OCI-LY1 (cell line): ENCODE measurements at regions not wholly inside any gene's neighbourhood (a gene's known extent, or its start where the extent isn't known, plus 50 kb on each side); places are given as distances from the start of the nearest gene placed in this dataset.

Source experiments
- H2AFZ ChIP-seq: fragments of 200-600 bp; sonication (generic), shearing (Covaris generic); 2 replicates; pipeline ENCODE4 v1.6.0; 2014; ENCODE audit warnings: antibody characterized with exemption, mild to moderate bottlenecking, low read length
- H3F3A ChIP-seq: fragments of 200-600 bp; sonication (generic), shearing (Covaris generic); 2 replicates; pipeline ENCODE4 v1.6.0; 2014; ENCODE audit warnings: mild to moderate bottlenecking, antibody characterized with exemption, low read length, moderate library complexity; ENCODE audit not compliant: insufficient read depth
- H3K27ac ChIP-seq: fragments of 200-600 bp; sonication (generic); 2 replicates; pipeline ENCODE4 v1.5.1; 2014; ENCODE audit warnings: low read length, mixed run types, mild to moderate bottlenecking, low read depth; ENCODE audit not compliant: poor library complexity, severe bottlenecking
- H3K27me3 ChIP-seq: fragments of 200-600 bp; sonication (generic); 2 replicates; pipeline ENCODE4 v1.6.0; 2014; ENCODE audit warnings: antibody characterized with exemption, mild to moderate bottlenecking, low read length, moderate library complexity; ENCODE audit not compliant: insufficient read depth
- H3K36me3 ChIP-seq: fragments of 200-600 bp; sonication (generic); 2 replicates; pipeline ENCODE4 v1.6.1; 2014; ENCODE audit warnings: mild to moderate bottlenecking, antibody characterized with exemption, low read length, moderate library complexity, mixed read lengths; ENCODE audit not compliant: insufficient read depth
- H3K4me1 ChIP-seq: fragments of 200-600 bp; sonication (generic); 2 replicates; pipeline ENCODE4 v1.5.1; 2014; ENCODE audit warnings: mild to moderate bottlenecking, low read length, moderate library complexity; ENCODE audit not compliant: insufficient read depth, severe bottlenecking
- H3K4me2 ChIP-seq: fragments of 200-600 bp; sonication (generic), shearing (Covaris generic); 2 replicates; pipeline ENCODE4 v1.6.1; 2014; ENCODE audit warnings: low read length
- H3K4me3 ChIP-seq: fragments of 200-600 bp; sonication (generic); 2 replicates; pipeline ENCODE4 v1.5.1; 2014; ENCODE audit warnings: low read length, low read depth, mild to moderate bottlenecking, mixed read lengths; ENCODE audit not compliant: poor library complexity, severe bottlenecking
- H3K79me2 ChIP-seq: fragments of 200-600 bp; shearing (Covaris generic); 2 replicates; pipeline ENCODE4 v1.6.1; 2016; ENCODE audit warnings: mixed run types, low read length, mixed read lengths; ENCODE audit not compliant: insufficient read depth
- H3K9ac ChIP-seq: fragments of 200-600 bp; sonication (generic), shearing (Covaris generic); 2 replicates; pipeline ENCODE4 v1.6.1; 2014; ENCODE audit warnings: mild to moderate bottlenecking, low read length, mixed read lengths
- H3K9me2 ChIP-seq: fragments of 200-600 bp; sonication (generic), shearing (Covaris generic); 2 replicates; pipeline ENCODE4 v1.6.1; 2014; ENCODE audit warnings: low read depth, mild to moderate bottlenecking, low read length, mixed read lengths
- H3K9me3 ChIP-seq: fragments of 200-600 bp; shearing (Covaris generic); 2 replicates; pipeline ENCODE4 v1.6.1; 2014; ENCODE audit warnings: low read length, mixed read lengths
- H4K20me1 ChIP-seq: fragments of 200-600 bp; sonication (generic), shearing (Covaris generic); 2 replicates; pipeline ENCODE4 v1.6.0; 2016; ENCODE audit warnings: mild to moderate bottlenecking, low read length; ENCODE audit not compliant: insufficient read depth
- EZH2 ChIP-seq: fragments of 200-600 bp; sonication (generic), shearing (Covaris generic); IDR thresholded peaks from 2 replicates; pipeline ENCODE4 v1.8.0; 2017; ENCODE audit warnings: borderline replicate concordance, mixed run types, mild to moderate bottlenecking, antibody characterized with exemption, low read length, moderate library complexity, mixed read lengths
- TF ChIP-seq, protein P1 (sequence below): fragments of 200-600 bp; sonication (generic), shearing (Covaris generic); IDR thresholded peaks from 2 replicates; pipeline ENCODE4 v1.5.1; 2017; ENCODE audit warnings: mild to moderate bottlenecking, antibody characterized with exemption, low read length, moderate library complexity, mixed read lengths

DNA sequence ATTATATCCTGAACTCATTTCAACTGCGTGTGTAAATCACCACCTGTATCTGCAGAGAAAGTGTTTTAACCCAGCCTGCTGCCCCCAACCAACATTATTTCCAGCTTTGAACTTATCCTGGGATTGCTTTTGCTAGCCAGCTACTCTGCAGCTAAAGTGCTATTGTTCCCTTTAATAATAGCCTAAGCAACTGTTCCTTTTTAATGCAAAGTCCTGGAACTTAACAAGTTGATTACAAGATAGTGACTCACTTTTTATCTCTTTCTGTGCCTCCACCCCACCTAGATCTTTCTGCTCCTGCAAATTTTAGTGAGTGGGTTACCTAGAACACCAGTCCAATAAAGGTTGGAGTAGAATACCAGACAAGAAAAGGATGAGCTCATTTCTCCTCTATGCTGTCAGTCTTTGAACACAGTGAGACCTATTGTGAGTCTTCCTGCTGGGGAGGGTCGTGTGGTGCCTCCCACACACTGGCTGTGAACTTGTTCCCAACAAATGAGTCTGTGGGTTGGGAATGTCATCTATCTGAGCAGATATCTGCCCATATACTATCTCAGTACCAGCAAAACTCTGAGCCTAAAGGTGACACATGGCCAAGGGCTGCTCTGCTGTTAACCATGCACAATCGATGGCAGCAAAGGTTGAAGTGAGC, 137.7 kb downstream of the FAM204A start:
- H3F3A ChIP-seq: no peaks in the 10 kb centered on the region
- H3K9me3 ChIP-seq: no peaks in the 10 kb centered on the region
- no peaks in the 10 kb centered on the region for H4K20me1 ChIP-seq
- H3K4me3 ChIP-seq: no peak overlapping the region
- H3K79me2 ChIP-seq: no peaks in the 10 kb centered on the region
- no peak overlapping the region for H3K4me2 ChIP-seq
- no peaks in the 10 kb centered on the region for H3K4me1 ChIP-seq
- H3K9me2 ChIP-seq: no peaks in the 10 kb centered on the region
- no peak overlapping the region for H3K27ac ChIP-seq
- TF ChIP-seq, protein P1, sequence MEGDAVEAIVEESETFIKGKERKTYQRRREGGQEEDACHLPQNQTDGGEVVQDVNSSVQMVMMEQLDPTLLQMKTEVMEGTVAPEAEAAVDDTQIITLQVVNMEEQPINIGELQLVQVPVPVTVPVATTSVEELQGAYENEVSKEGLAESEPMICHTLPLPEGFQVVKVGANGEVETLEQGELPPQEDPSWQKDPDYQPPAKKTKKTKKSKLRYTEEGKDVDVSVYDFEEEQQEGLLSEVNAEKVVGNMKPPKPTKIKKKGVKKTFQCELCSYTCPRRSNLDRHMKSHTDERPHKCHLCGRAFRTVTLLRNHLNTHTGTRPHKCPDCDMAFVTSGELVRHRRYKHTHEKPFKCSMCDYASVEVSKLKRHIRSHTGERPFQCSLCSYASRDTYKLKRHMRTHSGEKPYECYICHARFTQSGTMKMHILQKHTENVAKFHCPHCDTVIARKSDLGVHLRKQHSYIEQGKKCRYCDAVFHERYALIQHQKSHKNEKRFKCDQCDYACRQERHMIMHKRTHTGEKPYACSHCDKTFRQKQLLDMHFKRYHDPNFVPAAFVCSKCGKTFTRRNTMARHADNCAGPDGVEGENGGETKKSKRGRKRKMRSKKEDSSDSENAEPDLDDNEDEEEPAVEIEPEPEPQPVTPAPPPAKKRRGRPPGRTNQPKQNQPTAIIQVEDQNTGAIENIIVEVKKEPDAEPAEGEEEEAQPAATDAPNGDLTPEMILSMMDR: no peak
- TF ChIP-seq EZH2: no peak
- no peak overlapping the region for H3K9ac ChIP-seq
- no peaks in the 10 kb centered on the region for H3K27me3 ChIP-seq
- no peaks in the 10 kb centered on the region for H3K36me3 ChIP-seq
- H2AFZ ChIP-seq: no peak overlapping the region

DNA sequence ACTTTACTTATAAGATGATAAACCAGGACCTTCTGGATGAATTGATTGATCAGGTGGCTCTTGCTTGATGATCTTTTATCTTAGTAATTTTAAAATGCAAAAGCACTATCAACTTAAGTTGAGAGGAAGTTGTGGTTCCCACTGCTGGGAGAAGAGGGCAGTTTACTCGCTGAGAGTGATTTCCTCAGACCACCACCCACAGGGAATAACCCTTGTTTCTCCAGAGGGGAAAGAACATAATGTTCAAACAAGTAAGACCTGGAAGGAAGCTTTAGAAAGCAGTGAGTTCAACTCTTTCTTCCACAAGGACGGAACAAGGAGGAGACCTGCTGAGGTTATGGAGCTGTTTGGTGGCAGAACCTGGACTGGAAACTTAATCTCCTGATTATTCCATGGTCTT, 138.7 kb downstream of the FAM204A start:
- Histone ChIP-seq H4K20me1 (no peaks in the 10 kb centered on the region), H3K9me3 (no peaks in the 10 kb centered on the region), H3K9me2 (no peaks in the 10 kb centered on the region), H3K4me2 (no peak overlapping the region), H3K79me2 (no peaks in the 10 kb centered on the region), H3K9ac (no peak overlapping the region), H3F3A (no peaks in the 10 kb centered on the region), H3K4me1 (no peaks in the 10 kb centered on the region), H3K27me3 (no peaks in the 10 kb centered on the region), H3K27ac (no peak overlapping the region), H3K4me3 (no peak overlapping the region), H2AFZ (no peak overlapping the region), H3K36me3 (no peaks in the 10 kb centered on the region)
- TF ChIP-seq, protein P1: no peak
- TF ChIP-seq EZH2: no peak

DNA sequence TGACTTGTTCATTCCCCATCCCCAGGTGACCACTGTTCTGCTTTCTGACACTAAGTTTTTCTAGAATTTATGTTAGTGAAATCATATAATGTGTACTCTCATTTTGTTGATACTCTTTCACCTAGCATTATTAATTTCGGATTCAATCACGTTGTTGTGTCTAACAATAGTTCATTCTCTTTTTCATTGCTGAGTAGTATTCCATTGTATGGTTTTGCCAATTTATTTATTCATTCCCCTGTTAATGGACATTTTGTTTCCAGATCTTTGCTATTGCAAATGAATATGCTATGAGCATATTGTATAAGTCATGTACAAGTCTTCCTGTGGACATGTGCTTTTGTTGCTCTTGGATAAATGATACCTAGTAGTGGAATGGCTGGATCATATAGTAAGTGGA, 146.4 kb downstream of the FAM204A start:
- Histone ChIP-seq H3K9me3 (no peaks in the 10 kb centered on the region), H3K4me3 (no peak overlapping the region), H3K79me2 (no peaks in the 10 kb centered on the region), H3K9ac (no peak overlapping the region), H3K36me3 (no peaks in the 10 kb centered on the region), H3K4me2 (no peak overlapping the region), H3F3A (no peaks in the 10 kb centered on the region), H2AFZ (no peak overlapping the region), H3K27me3 (no peaks in the 10 kb centered on the region), H3K4me1 (no peaks in the 10 kb centered on the region), H3K9me2 (no peaks in the 10 kb centered on the region), H3K27ac (no peak overlapping the region), H4K20me1 (no peaks in the 10 kb centered on the region)
- TF ChIP-seq, protein P1: no peak
- no peak for TF ChIP-seq EZH2
